BJ (cell line): ENCODE measurements at regions not wholly inside any gene's neighbourhood (a gene's known extent, or its start where the extent isn't known, plus 50 kb on each side); places are given as distances from the start of the nearest gene placed in this dataset.

Experiments used
- CTCF ChIA-PET: fragments of 350-600 bp; formaldehyde crosslinking; extraction: SDS; loops from one replicate; lab custom pipeline; 2021; ENCODE audit warnings: antibody characterized with exemption, inconsistent platforms; lab: Yijun Ruan, JAX
- POLR2A ChIA-PET: fragments of 300-600 bp; sonication (Branson Sonifier 250); formaldehyde crosslinking; extraction: SDS; loops from one replicate; lab custom pipeline; 2021; ENCODE audit warnings: antibody characterized with exemption; lab: Charles Lee
- DNase-seq: peaks from one replicate; pipeline ENCODE4 v3.0.0-alpha.2; 2011; ENCODE audit warnings: low read depth
- H3K27me3 ChIP-seq: 2 replicates; pipeline ENCODE4 v1.6.0; 2011; ENCODE audit warnings: low read length; ENCODE audit not compliant: control insufficient read depth, insufficient read depth
- H3K36me3 ChIP-seq: 2 replicates; pipeline ENCODE4 v1.5.1; 2011; ENCODE audit warnings: low read length; ENCODE audit not compliant: control insufficient read depth, insufficient read depth
- H3K4me3 ChIP-seq: 2 replicates; pipeline ENCODE4 v1.5.1; 2011; ENCODE audit warnings: low read depth, mild to moderate bottlenecking, control low read depth, low read length
- TF ChIP-seq, protein P1 (sequence below): IDR thresholded peaks from 2 replicates; pipeline ENCODE4 v1.5.1; 2011; ENCODE audit warnings: low read depth, mild to moderate bottlenecking, control low read depth, inconsistent platforms, low read length, moderate library complexity; ENCODE audit not compliant: insufficient read depth

DNA sequence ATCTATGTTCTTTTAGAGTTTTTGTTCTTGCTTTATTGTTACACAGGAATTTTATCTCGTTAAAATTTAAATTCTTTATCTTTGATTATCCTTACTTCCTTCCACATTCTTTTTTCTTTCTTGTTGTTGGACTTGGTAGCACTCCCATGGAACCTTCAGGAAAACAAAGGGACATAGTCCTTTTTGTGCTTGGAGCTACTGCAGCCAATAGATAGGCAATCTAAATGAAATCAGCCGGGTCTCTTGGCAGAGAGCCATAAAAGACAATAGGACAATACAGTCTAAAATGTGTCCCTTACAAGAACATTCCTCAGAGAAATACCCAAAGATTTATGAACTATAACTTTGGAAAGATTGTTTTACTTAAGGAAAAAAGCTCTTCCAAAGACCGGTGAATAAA, 548.1 kb upstream of the C9orf72 start:
- POLR2A ChIA-PET: no interaction called here
- H3K36me3 ChIP-seq: no peaks in the 10 kb centered on the region
- DNase-seq: no peak
- CTCF ChIA-PET: no interaction called here
- H3K4me3 ChIP-seq: no peak overlapping the region
- TF ChIP-seq, protein P1, sequence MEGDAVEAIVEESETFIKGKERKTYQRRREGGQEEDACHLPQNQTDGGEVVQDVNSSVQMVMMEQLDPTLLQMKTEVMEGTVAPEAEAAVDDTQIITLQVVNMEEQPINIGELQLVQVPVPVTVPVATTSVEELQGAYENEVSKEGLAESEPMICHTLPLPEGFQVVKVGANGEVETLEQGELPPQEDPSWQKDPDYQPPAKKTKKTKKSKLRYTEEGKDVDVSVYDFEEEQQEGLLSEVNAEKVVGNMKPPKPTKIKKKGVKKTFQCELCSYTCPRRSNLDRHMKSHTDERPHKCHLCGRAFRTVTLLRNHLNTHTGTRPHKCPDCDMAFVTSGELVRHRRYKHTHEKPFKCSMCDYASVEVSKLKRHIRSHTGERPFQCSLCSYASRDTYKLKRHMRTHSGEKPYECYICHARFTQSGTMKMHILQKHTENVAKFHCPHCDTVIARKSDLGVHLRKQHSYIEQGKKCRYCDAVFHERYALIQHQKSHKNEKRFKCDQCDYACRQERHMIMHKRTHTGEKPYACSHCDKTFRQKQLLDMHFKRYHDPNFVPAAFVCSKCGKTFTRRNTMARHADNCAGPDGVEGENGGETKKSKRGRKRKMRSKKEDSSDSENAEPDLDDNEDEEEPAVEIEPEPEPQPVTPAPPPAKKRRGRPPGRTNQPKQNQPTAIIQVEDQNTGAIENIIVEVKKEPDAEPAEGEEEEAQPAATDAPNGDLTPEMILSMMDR: no peak
- H3K27me3 ChIP-seq: no peaks in the 10 kb centered on the region

DNA sequence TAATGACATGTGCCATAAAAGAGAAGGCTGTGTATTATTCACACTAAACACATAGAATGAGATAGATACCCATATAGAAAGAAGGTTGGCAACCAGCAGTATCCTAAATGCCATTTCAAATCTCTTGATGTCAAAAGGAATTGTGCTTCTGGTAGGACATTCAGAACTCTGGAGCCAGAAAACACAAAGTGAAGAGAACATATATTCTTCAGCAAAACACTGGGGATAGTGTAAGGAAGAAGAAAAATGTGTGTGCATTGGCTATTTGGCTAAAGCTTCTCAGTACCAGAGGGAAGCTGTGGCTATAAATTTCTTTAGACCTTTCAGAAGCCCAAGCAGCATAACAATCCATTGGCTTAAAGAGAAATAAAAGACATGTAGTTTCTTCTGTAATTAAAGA, 551.6 kb upstream of the C9orf72 start:
- ChIA-PET CTCF (no interaction called here), POLR2A (no interaction called here)
- H3K27me3 ChIP-seq: no peaks in the 10 kb centered on the region
- no peak for DNase-seq
- H3K36me3 ChIP-seq: no peaks in the 10 kb centered on the region
- no peak overlapping the region for H3K4me3 ChIP-seq
- TF ChIP-seq, protein P1: no peak

DNA sequence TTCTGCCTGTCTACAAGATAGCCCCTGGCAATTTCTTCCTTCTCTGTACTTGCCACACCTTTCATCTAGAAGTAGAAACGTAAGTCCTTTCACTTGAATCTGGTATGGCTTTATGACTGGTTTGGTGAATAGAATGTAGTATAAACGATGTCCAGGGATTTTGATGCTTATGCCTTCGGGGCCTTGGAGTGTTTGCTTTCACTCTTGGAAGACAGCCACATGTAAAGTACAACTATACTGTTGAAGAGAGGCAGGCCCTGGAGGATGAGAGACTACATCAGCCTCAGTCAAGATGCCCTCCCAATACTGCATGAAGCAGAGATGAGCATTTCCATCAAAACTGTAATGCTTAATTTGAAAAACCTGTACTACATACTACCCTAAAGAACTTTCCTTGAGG, 553.8 kb upstream of the C9orf72 start:
- DNase-seq: no peak
- H3K4me3 ChIP-seq: no peak overlapping the region
- H3K27me3 ChIP-seq: no peaks in the 10 kb centered on the region
- TF ChIP-seq, protein P1: no peak
- CTCF ChIA-PET: no interaction called here
- POLR2A ChIA-PET: no interaction called here
- no peaks in the 10 kb centered on the region for H3K36me3 ChIP-seq

DNA sequence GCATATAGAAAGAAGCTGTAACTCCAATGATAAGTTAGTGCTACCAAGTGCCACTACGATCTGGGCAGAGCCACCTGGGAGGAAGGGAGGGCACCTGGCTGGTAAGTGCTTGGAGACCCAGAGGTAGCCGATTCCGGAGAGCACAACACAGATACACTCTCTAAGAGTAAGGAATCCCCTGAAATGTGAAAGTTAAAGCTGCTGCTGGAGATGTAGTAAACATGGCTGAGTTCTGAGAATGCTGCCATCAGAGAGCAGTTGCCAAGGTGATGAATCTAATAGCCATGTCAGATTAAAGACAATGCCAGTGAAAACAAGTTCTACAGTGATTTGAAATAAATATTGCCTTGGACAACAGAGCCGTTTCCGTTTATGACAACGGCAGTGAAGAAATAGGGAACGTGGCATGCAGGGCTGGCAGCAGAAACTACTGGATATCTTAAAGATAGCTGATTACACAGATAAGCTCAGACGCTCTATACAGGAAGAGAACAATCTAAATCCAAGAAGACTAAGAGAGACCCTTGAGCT, 561.2 kb upstream of the C9orf72 start:
- TF ChIP-seq, protein P1: no peak
- Histone ChIP-seq H3K27me3 (no peaks in the 10 kb centered on the region), H3K4me3 (no peak overlapping the region), H3K36me3 (no peaks in the 10 kb centered on the region)
- CTCF ChIA-PET: no interaction called here
- POLR2A ChIA-PET: no interaction called here
- no peak for DNase-seq

DNA sequence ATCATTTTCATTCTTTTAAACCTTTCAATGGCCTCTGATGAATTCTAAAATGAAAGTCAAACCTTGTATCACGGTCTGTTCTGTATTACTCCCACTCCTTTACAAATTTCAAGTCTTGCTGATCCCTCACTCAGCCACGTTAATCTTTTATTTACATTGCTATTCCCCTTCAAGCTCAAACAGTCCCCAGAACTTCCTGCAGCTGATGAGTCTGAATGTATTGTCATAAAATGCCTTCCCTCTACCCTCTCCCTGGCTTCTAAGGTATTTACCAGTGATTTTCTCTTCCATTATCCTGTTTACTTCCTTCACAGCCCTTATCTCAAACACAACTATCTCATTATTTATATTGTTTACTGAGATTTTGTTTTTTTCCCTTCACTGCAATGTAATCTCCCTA, 562.3 kb upstream of the C9orf72 start:
- POLR2A ChIA-PET: no interaction called here
- no peak for DNase-seq
- CTCF ChIA-PET: no interaction called here
- no peak overlapping the region for H3K4me3 ChIP-seq
- no peaks in the 10 kb centered on the region for H3K27me3 ChIP-seq
- H3K36me3 ChIP-seq: no peaks in the 10 kb centered on the region
- TF ChIP-seq, protein P1: no peak
